HG02973 (cell line): ENCODE measurements at regions not wholly inside any gene's neighbourhood (a gene's known extent, or its start where the extent isn't known, plus 50 kb on each side); places are given as distances from the start of the nearest gene placed in this dataset.

Source experiments
- ATAC-seq: cut with Tn5 transposase; IDR thresholded peaks from one replicate; pipeline ENCODE4 v1.9.1; 2021; ENCODE audit warnings: moderate library complexity; ENCODE audit not compliant: unreplicated experiment

- ATAC-seq: no peak
These were observed 173.7 kb downstream of the PWWP3B start for GRCh38 chrX:106341823-106342222.

- ATAC-seq: no peak
These were observed 188.5 kb downstream of the PWWP3B start for GRCh38 chrX:106356580-106356979.

- no peak for ATAC-seq
These were observed 195.1 kb downstream of the PWWP3B start for GRCh38 chrX:106363214-106363613.

GRCh38 chrX:106378616-106379015, 210.5 kb downstream of the PWWP3B start:
- ATAC-seq: peak; percentile 60

- no peak for ATAC-seq
These were observed 220.4 kb upstream of the RADX start for GRCh38 chrX:106391284-106391911.

GRCh38 chrX:106392346-106392745, 219.4 kb upstream of the RADX start:
- no peak for ATAC-seq

- ATAC-seq: no peak
These were observed 213.8 kb upstream of the RADX start for GRCh38 chrX:106397788-106398538.

- no peak for ATAC-seq
These were observed 209.7 kb upstream of the RADX start for GRCh38 chrX:106401965-106402559.

GRCh38 chrX:106404512-106404911, 207.3 kb upstream of the RADX start:
- ATAC-seq: no peak

- ATAC-seq: peak; percentile 74
These were observed 196.4 kb upstream of the RADX start for GRCh38 chrX:106415276-106415895.

GRCh38 chrX:106436691-106437090, 175.1 kb upstream of the RADX start:
- no peak for ATAC-seq

- no peak for ATAC-seq
These were observed 174.4 kb upstream of the RADX start for GRCh38 chrX:106437407-106437806.

- no peak for ATAC-seq
These were observed 161.4 kb upstream of the RADX start for GRCh38 chrX:106450405-106450804.

GRCh38 chrX:106451933-106452332, 159.8 kb upstream of the RADX start:
- ATAC-seq: no peak

GRCh38 chrX:106454991-106455390, 156.8 kb upstream of the RADX start:
- no peak for ATAC-seq

GRCh38 chrX:106457802-106458201, 154.0 kb upstream of the RADX start:
- no peak for ATAC-seq

- no peak for ATAC-seq
These were observed 144.4 kb upstream of the RADX start for GRCh38 chrX:106467422-106467821.

- ATAC-seq: no peak
These were observed 143.8 kb upstream of the RADX start for GRCh38 chrX:106467943-106468342.

GRCh38 chrX:106468433-106468832, 143.3 kb upstream of the RADX start:
- ATAC-seq: no peak

- no peak for ATAC-seq
These were observed 131.9 kb upstream of the RADX start for GRCh38 chrX:106479920-106480319.

- ATAC-seq: no peak
These were observed 130.4 kb upstream of the RADX start for GRCh38 chrX:106481341-106481740.

- ATAC-seq: peak; percentile 98
These were observed 127.5 kb upstream of the RADX start for GRCh38 chrX:106484233-106484632.
